K562 (cell line): ENCODE measurements at regions not wholly inside any gene's neighbourhood (a gene's known extent, or its start where the extent isn't known, plus 50 kb on each side); places are given as distances from the start of the nearest gene placed in this dataset.

Experiments used
- ATAC-seq: fragments of 200-7000 bp; cut with Tn5 transposase; 3 replicates; pipeline ENCODE4 v1.9.1; 2020; ENCODE audit warnings: moderate library complexity
- BruUV-seq: library from RNA; stranded (reverse); fragments of 400-500 nt; replicated peaks from 2 replicates; lab custom pipeline; 2021; lab: Mats Ljungman, UMichigan
- CTCF ChIA-PET: fragments of 300-600 bp; formaldehyde crosslinking; extraction: SDS; loops from one replicate; lab custom pipeline; 2021; ENCODE audit warnings: low intra/inter-chr PET ratio; lab: Yijun Ruan, JAX
- POLR2A ChIA-PET: fragments of 300-600, 350-650 bp; sonication (Branson Sonifier 250); formaldehyde crosslinking; extraction: SDS; loops from one replicate; lab custom pipeline; 2021; ENCODE audit warnings: antibody characterized with exemption, inconsistent platforms; lab: Yijun Ruan, JAX
- DNase-seq, 4 experiments: peaks; one replicate each; pipeline versions ENCODE4 v3.0.0 to v3.0.0-alpha.2; 2011 to 2018; ENCODE audit warnings: low spot score in 3 of 4, mixed read lengths in 3 of 4; ENCODE audit errors: extremely low read depth in 1 of 4
- FAIRE-seq: peaks from 2 replicates; lab custom pipeline; 2011; peaks lifted over from hg19 to GRCh38; lab: Jason Lieb, UNC
- H2AFZ ChIP-seq: 2 replicates; pipeline ENCODE4 v1.6.0; 2011; ENCODE audit warnings: low read depth, low read length, control low read depth, inconsistent platforms
- H3K27ac ChIP-seq: fragments of 200-600 bp; 3 replicates; pipeline ENCODE4 v1.8.0; 2011; ENCODE audit warnings: low read depth, mild to moderate bottlenecking, control low read depth, inconsistent platforms, low read length, moderate library complexity, mixed read lengths; ENCODE audit errors: extremely low read depth
- H3K27me3 ChIP-seq, 2 experiments: fragments of 300-600 bp in 1 of 2; 2 replicates in 1 of 2; 3 replicates in 1 of 2; pipeline versions ENCODE4 v1.6.0 to v1.8.0; 2011; ENCODE audit warnings: inconsistent platforms in 2 of 2, low read length in 2 of 2, mild to moderate bottlenecking in 1 of 2, mixed read lengths in 1 of 2, moderate library complexity in 1 of 2; ENCODE audit not compliant: control insufficient read depth in 2 of 2, insufficient read depth in 2 of 2
- H3K36me3 ChIP-seq: fragments of 300-600 bp; 3 replicates; pipeline ENCODE4 v1.8.0; 2011; ENCODE audit warnings: mild to moderate bottlenecking, low read length, inconsistent platforms; ENCODE audit not compliant: control insufficient read depth, insufficient read depth
- H3K4me1 ChIP-seq, 2 experiments: fragments of 200-600 bp in 1 of 2; replicated peaks in 1 of 2; 2 replicates in 1 of 2; 3 replicates in 1 of 2; pipeline versions ENCODE4 v1.5.1 to v1.8.0; 2011; ENCODE audit warnings: inconsistent platforms in 2 of 2, low read length in 2 of 2, mild to moderate bottlenecking in 1 of 2, mixed read lengths in 1 of 2, moderate library complexity in 1 of 2; ENCODE audit not compliant: control insufficient read depth in 2 of 2, insufficient read depth in 2 of 2
- H3K4me2 ChIP-seq: 2 replicates; pipeline ENCODE4 v1.6.1; 2011; ENCODE audit warnings: low read length, control low read depth, inconsistent platforms, mixed read lengths; ENCODE audit not compliant: insufficient read depth
- H3K4me3 ChIP-seq: fragments of 200-600 bp; sonication (generic), shearing (Covaris generic); 2 replicates; pipeline ENCODE4 v1.5.1; 2016; ENCODE audit warnings: control low read depth, inconsistent platforms
- H3K79me2 ChIP-seq: fragments of 200-600 bp; 3 replicates; pipeline ENCODE4 v1.8.0; 2011; ENCODE audit warnings: low read length, inconsistent platforms; ENCODE audit not compliant: control insufficient read depth, insufficient read depth
- H3K9ac ChIP-seq, 2 experiments: 2 replicates each; pipeline versions ENCODE4 v1.6.0 to v1.6.1; 2011; ENCODE audit warnings: low read depth in 2 of 2, low read length in 2 of 2, control low read depth in 1 of 2, inconsistent platforms in 1 of 2, mild to moderate bottlenecking in 1 of 2, mixed read lengths in 1 of 2; ENCODE audit not compliant: insufficient read depth in 1 of 2
- H3K9me1 ChIP-seq: one replicate; pipeline ENCODE4 v1.6.0; 2011; ENCODE audit warnings: inconsistent platforms, mild to moderate bottlenecking, low read length, moderate library complexity; ENCODE audit not compliant: control insufficient read depth, insufficient read depth
- H3K9me3 ChIP-seq: replicated peaks from 2 replicates; pipeline ENCODE4 v1.5.1; 2011; ENCODE audit warnings: low read depth, low read length, inconsistent platforms; ENCODE audit not compliant: control insufficient read depth, insufficient read depth
- H4K20me1 ChIP-seq: replicated peaks from 2 replicates; pipeline ENCODE4 v1.6.1; 2011; ENCODE audit warnings: low read length, inconsistent platforms, mixed read lengths; ENCODE audit not compliant: control insufficient read depth, insufficient read depth
- ARID1B ChIP-seq: fragments of 450-650 bp; IDR thresholded peaks from 2 replicates; pipeline ENCODE4 v1.6.1; 2016; ENCODE audit warnings: antibody characterized with exemption, mild to moderate bottlenecking, inconsistent platforms
- ARNT ChIP-seq, 2 experiments: fragments of 450-650 bp; IDR thresholded peaks; 2 replicates each; pipeline ENCODE4 v1.6.1; 2016; ENCODE audit warnings: mild to moderate bottlenecking in 1 of 2
- CBFA2T3 ChIP-seq: fragments of 450-650 bp; IDR thresholded peaks from 2 replicates; pipeline ENCODE4 v1.6.1; 2017
- CBX3 ChIP-seq, 2 experiments: IDR thresholded peaks; 1 replicate in 1 of 2; 2 replicates in 1 of 2; pipeline ENCODE4 v1.6.1; 2012; ENCODE audit warnings: inconsistent platforms in 2 of 2, low read length in 2 of 2, borderline replicate concordance in 1 of 2, control low read depth in 1 of 2
- COPS2 ChIP-seq: fragments of 450-650 bp; conservative IDR thresholded peaks from 2 replicates; pipeline ENCODE4 v1.6.1; 2016; ENCODE audit warnings: mild to moderate bottlenecking, moderate library complexity
- EHMT2 ChIP-seq: fragments of 450-650 bp; IDR thresholded peaks from 2 replicates; pipeline ENCODE4 v1.6.1; 2018; ENCODE audit warnings: antibody characterized with exemption
- FOXA3 ChIP-seq, 2 experiments: fragments of 450-650 bp in 1 of 2; sonication (generic) in 1 of 2; formaldehyde crosslinking; IDR thresholded peaks in 1 of 2; conservative IDR thresholded peaks in 1 of 2; 2 replicates each; pipeline versions ENCODE4 v1.4.0 to v1.8.0; 2020 to 2022; ENCODE audit warnings: mild to moderate bottlenecking in 2 of 2, missing genetic modification reagents in 1 of 2
- NR1H2 ChIP-seq: sonication (generic); formaldehyde crosslinking; IDR thresholded peaks from 2 replicates; pipeline ENCODE4 v1.4.0; 2020; ENCODE audit warnings: mild to moderate bottlenecking, missing genetic modification reagents
- POU5F1 ChIP-seq: fragments of 150-350 bp; IDR thresholded peaks from 2 replicates; pipeline ENCODE4 v1.6.1; 2014; ENCODE audit warnings: borderline replicate concordance, low read length, low read depth, mild to moderate bottlenecking; ENCODE audit not compliant: partially characterized antibody
- PREB ChIP-seq: sonication (generic); formaldehyde crosslinking; IDR thresholded peaks from 2 replicates; pipeline ENCODE4 v1.8.1; 2023; ENCODE audit warnings: mild to moderate bottlenecking, missing genetic modification reagents
- SPI1 ChIP-seq: IDR thresholded peaks from 2 replicates; pipeline ENCODE4 v1.6.1; 2011; ENCODE audit warnings: low read depth, low read length, control low read depth, borderline replicate concordance
- TAL1 ChIP-seq: fragments of 450-650 bp; IDR thresholded peaks from 2 replicates; pipeline ENCODE4 v1.6.1; 2016; ENCODE audit warnings: mild to moderate bottlenecking
- ZBTB12 ChIP-seq: fragments of 250-450 bp; sonication (Bioruptor Pico); IDR thresholded peaks from 2 replicates; pipeline ENCODE4 v1.4.0; 2020
- ZFP1 ChIP-seq: fragments of 450-650 bp; formaldehyde crosslinking; IDR thresholded peaks from 2 replicates; pipeline ENCODE4 v1.4.0; 2020; ENCODE audit warnings: mild to moderate bottlenecking, mixed read lengths
- ZKSCAN8 ChIP-seq: fragments of 200-800 bp; sonication (Bioruptor generic); IDR thresholded peaks from 2 replicates; pipeline ENCODE4 v1.6.1; 2016; ENCODE audit warnings: missing genetic modification characterization, missing compliant biosample characterization
- ZNF3 ChIP-seq: fragments of 250-450 bp; sonication (Bioruptor Pico); IDR thresholded peaks from 2 replicates; pipeline ENCODE4 v1.5.0; 2021; ENCODE audit warnings: mild to moderate bottlenecking, moderate library complexity
- ZNF780A ChIP-seq: fragments of 250-450 bp; sonication (Bioruptor Pico); IDR thresholded peaks from 2 replicates; pipeline ENCODE4 v1.5.0; 2021; ENCODE audit warnings: mild to moderate bottlenecking
- WGBS: fragments of 100-300 bp; shearing (Covaris generic); methylation state at CpG from one replicate; pipeline ENCODE4 v1.1.6; 2016; ENCODE audit warnings: low coverage, mixed read lengths; ENCODE audit not compliant: insufficient coverage; ENCODE audit errors: missing lambda C conversion rate; 5-methylcytosine and 5-hydroxymethylcytosine counted together
- in situ Hi-C: fragments of 300-500 bp; cut with MboI; formaldehyde crosslinking; loops from 4 replicates; pipeline ENCODE4 v1.15.0; 2018; ENCODE audit warnings: inconsistent platforms, mixed read lengths
- intact Hi-C: fragments of 100-400 bp; cut with micrococcal nuclease; formaldehyde crosslinking; loops from 2 replicates; pipeline ENCODE4 v1.14.2; 2022

- no TSS peak for BruUV-seq
- no peak for DNase-seq
- Histone ChIP-seq H3K4me1 (no peaks in the 10 kb centered on the region), H2AFZ (no peak overlapping the region), H3K27me3 (no peaks in the 10 kb centered on the region), H4K20me1 (no peaks in the 10 kb centered on the region), H3K9me1 (no peaks in the 10 kb centered on the region), H3K27ac (no peak overlapping the region), H3K4me3 (no peak overlapping the region), H3K36me3 (no peaks in the 10 kb centered on the region), H3K9ac (no peak overlapping the region), H3K79me2 (peaks cover 2% of the 10 kb centered on the region; the same call in 1 of the 3 replicates), H3K9me3 (no peaks in the 10 kb centered on the region), H3K4me2 (no peak overlapping the region)
- 15% methylated on average over 2 of the region's 2 CpGs for WGBS
- ATAC-seq: no peak
- intact Hi-C loops: no loop called here
- FAIRE-seq: no peak
- no peak for TF ChIP-seq COPS2
- TF ChIP-seq ZFP1 (CRISPR knock-in tag): peak; percentile 93
- CTCF ChIA-PET: no interaction called here
- in situ Hi-C loops: no loop called here
- POLR2A ChIA-PET: no interaction called here
These were observed 166.4 kb upstream of the KCNMB2 start for GRCh38 chr3:178369811-178370210.

GRCh38 chr3:178370387-178370786 is 165.8 kb upstream of the KCNMB2 start:
- intact Hi-C loops: no loop called here
- H2AFZ ChIP-seq: peak overlapping the region; percentile 34; the same call in 1 of the 2 replicates
- no peaks in the 10 kb centered on the region for H3K36me3 ChIP-seq
- ChIA-PET POLR2A (no interaction called here), CTCF (no interaction called here)
- ATAC-seq (no peak), DNase-seq (no peak), FAIRE-seq (no peak)
- no peaks in the 10 kb centered on the region for H3K27me3 ChIP-seq
- H3K27ac ChIP-seq: no peak overlapping the region
- H3K4me2 ChIP-seq: no peak overlapping the region
- H3K4me3 ChIP-seq: no peak overlapping the region
- H4K20me1 ChIP-seq: no peaks in the 10 kb centered on the region
- no peaks in the 10 kb centered on the region for H3K4me1 ChIP-seq
- peaks cover 2% of the 10 kb centered on the region; the same call in 1 of the 3 replicates for H3K79me2 ChIP-seq
- no TSS peak for BruUV-seq
- H3K9me3 ChIP-seq: no peaks in the 10 kb centered on the region
- WGBS: 15% methylated on average over 5 of the region's 5 CpGs
- H3K9me1 ChIP-seq: no peaks in the 10 kb centered on the region
- no peak overlapping the region for H3K9ac ChIP-seq
- in situ Hi-C loops: no loop called here
- no peak for TF ChIP-seq PREB (CRISPR knock-in tag)
- peak; percentile 68 for TF ChIP-seq ARID1B
- TF ChIP-seq CBX3 (IDR thresholded peaks at IDR 0.05; ENCODE audit: borderline replicate concordance in 1 of 2, low read length in 2 of 2): 0 out of 3 replicates have a peak, but pooled peaks of 1 of the 2 experiments have one; percentile 19
- peak; percentile 50; the same call in 1 of the 2 replicates for TF ChIP-seq TAL1
- TF ChIP-seq POU5F1: no peak
- no peak for TF ChIP-seq NR1H2 (CRISPR knock-in tag)
- TF ChIP-seq FOXA3 (CRISPR knock-in tag; conservative IDR thresholded peaks at IDR 0.05 in 1 of 2, IDR thresholded peaks at IDR 0.05 in 1 of 2): peak in 1 of 2 experiments; percentile 88; a peak in 2 of 4 replicates
- TF ChIP-seq ARNT (IDR thresholded peaks at IDR 0.05): peak in 1 of 2 experiments; percentile 61; a peak in 1 of 4 replicates
- peak; percentile 86 for TF ChIP-seq SPI1
- TF ChIP-seq ZBTB12: no peak
- TF ChIP-seq EHMT2: no peak
- no peak for TF ChIP-seq ZKSCAN8
- TF ChIP-seq ZNF780A (CRISPR knock-in tag): no peak
- peak; percentile 36; the same call in 1 of the 2 replicates for TF ChIP-seq CBFA2T3
- no peak for TF ChIP-seq ZNF3 (CRISPR knock-in tag)
